Nephron (organoid): ENCODE measurements at regions not wholly inside any gene's neighbourhood (a gene's known extent, or its start where the extent isn't known, plus 50 kb on each side); places are given as distances from the start of the nearest gene placed in this dataset.

ENCODE experiments used
- H3K27ac Mint-ChIP-seq, 3 experiments: 2 replicates each; pipeline ENCODE4 v1.8.0; 2020; ENCODE audit warnings: mixed read lengths in 3 of 3, mild to moderate bottlenecking in 2 of 3, moderate library complexity in 1 of 3
- H3K27me3 Mint-ChIP-seq: 2 replicates; pipeline ENCODE4 v1.8.0; 2021; ENCODE audit warnings: low read depth, mild to moderate bottlenecking, moderate library complexity, mixed read lengths
- H3K36me3 Mint-ChIP-seq: 2 replicates; pipeline ENCODE4 v1.8.0; 2020; ENCODE audit warnings: low read depth, mixed read lengths
- H3K4me1 Mint-ChIP-seq: 2 replicates; pipeline ENCODE4 v1.8.0; 2020; ENCODE audit warnings: mixed read lengths
- H3K4me3 Mint-ChIP-seq, 3 experiments: 2 replicates each; pipeline ENCODE4 v1.8.0; 2020; ENCODE audit warnings: mild to moderate bottlenecking in 3 of 3, mixed read lengths in 3 of 3, moderate library complexity in 2 of 3
- H3K9me3 Mint-ChIP-seq: 2 replicates; pipeline ENCODE4 v1.8.0; 2020; ENCODE audit warnings: mixed read lengths
- CTCF ChIP-seq, 3 experiments: fragments of 200-600 bp; sonication (generic); IDR thresholded peaks; one replicate each; pipeline ENCODE4 v1.5.0; 2021; ENCODE audit warnings: antibody characterized with exemption in 3 of 3; ENCODE audit not compliant: unreplicated experiment in 3 of 3

GRCh38 chr11:37957717-37958116, 1359.7 kb upstream of the RAG2 start:
- TF ChIP-seq CTCF (IDR thresholded peaks at IDR 0.05; ENCODE audit: unreplicated experiment in 3 of 3): no peak
- Mint-ChIP-seq H3K27ac (no peak overlapping the region), H3K4me3 (no peak overlapping the region), H3K4me1 (no peaks in the 10 kb centered on the region), H3K36me3 (peaks cover 8% of the 10 kb centered on the region), H3K9me3 (peaks cover 34% of the 10 kb centered on the region), H3K27me3 (no peaks in the 10 kb centered on the region)

DNA sequence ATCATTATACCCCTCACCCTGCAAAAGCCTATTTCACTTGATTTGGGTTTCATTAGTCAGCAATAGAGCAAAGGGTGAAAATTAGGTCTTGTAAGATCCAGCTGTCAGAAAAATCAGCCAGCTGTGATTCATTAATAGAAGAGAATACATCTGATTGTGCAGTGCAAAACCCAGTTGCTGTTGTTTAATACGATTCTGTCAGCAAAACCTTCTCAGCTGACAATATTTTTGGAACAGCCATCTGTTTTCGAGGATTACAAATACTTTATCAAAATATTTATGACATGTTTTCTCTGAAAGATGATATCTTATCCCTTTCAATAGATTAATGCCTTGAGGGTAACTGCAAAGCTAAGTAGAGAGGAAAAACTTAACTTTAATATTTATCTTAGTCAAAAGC, 1354.0 kb upstream of the RAG2 start:
- Mint-ChIP-seq H3K4me1 (peaks cover 9% of the 10 kb centered on the region), H3K27me3 (no peaks in the 10 kb centered on the region), H3K9me3 (peaks cover 10% of the 10 kb centered on the region), H3K27ac (peak overlapping the region; percentile 51 to 86 (median 61)), H3K4me3 (no peak overlapping the region), H3K36me3 (no peaks in the 10 kb centered on the region)
- no peak for TF ChIP-seq CTCF (IDR thresholded peaks at IDR 0.05; ENCODE audit: unreplicated experiment in 3 of 3)

DNA sequence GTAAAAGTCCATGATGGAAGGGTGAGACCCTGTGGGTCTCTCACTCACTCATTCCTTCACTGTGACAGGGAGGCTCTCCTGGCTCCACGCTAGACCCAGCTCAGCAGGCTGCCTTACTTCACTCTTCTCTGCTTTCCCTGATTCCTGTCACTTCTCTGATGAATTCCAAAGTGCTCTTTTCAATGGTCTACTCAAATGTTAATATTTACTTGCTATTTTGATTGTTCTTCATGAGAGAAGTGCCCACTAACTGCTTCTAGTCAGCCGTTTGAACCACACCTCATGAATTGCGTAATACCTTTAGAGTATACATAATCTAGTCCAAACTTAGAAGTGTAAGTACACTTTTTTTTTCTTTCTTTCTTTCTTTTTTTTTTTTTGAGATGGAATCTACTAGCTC, 1350.2 kb upstream of the RAG2 start:
- Mint-ChIP-seq H3K4me1 (peaks cover 9% of the 10 kb centered on the region), H3K27me3 (no peaks in the 10 kb centered on the region), H3K36me3 (peaks cover 10% of the 10 kb centered on the region), H3K4me3 (no peak overlapping the region), H3K27ac (no peak overlapping the region), H3K9me3 (peaks cover 22% of the 10 kb centered on the region)
- no peak for TF ChIP-seq CTCF (IDR thresholded peaks at IDR 0.05; ENCODE audit: unreplicated experiment in 3 of 3)

- peaks cover 25% of the 10 kb centered on the region for H3K9me3 Mint-ChIP-seq
Measured at GRCh38 chr11:37947821-37948220, 1349.8 kb upstream of the RAG2 start.

GRCh38 chr11:37946155-37946766, 1348.2 kb upstream of the RAG2 start:
- Mint-ChIP-seq H3K27me3 (no peaks in the 10 kb centered on the region), H3K36me3 (peaks cover 10% of the 10 kb centered on the region), H3K4me3 (no peak overlapping the region), H3K4me1 (peaks cover 1% of the 10 kb centered on the region), H3K27ac (no peak overlapping the region), H3K9me3 (peaks cover 34% of the 10 kb centered on the region)
- peak; percentile 42 to 53 (median 43) for TF ChIP-seq CTCF (IDR thresholded peaks at IDR 0.05; ENCODE audit: unreplicated experiment in 3 of 3)

More at GRCh38 chr11:37947821-37948220, 1349.8 kb upstream of the RAG2 start:
- H3K4me3 Mint-ChIP-seq: no peak overlapping the region
- peaks cover 9% of the 10 kb centered on the region for H3K4me1 Mint-ChIP-seq
- H3K27me3 Mint-ChIP-seq: no peaks in the 10 kb centered on the region
- H3K36me3 Mint-ChIP-seq: peaks cover 10% of the 10 kb centered on the region
- no peak for TF ChIP-seq CTCF (IDR thresholded peaks at IDR 0.05; ENCODE audit: unreplicated experiment in 3 of 3)
- H3K27ac Mint-ChIP-seq: no peak overlapping the region

- Mint-ChIP-seq H3K27ac (no peak overlapping the region), H3K9me3 (peaks cover 36% of the 10 kb centered on the region), H3K4me1 (no peaks in the 10 kb centered on the region), H3K4me3 (no peak overlapping the region), H3K27me3 (no peaks in the 10 kb centered on the region), H3K36me3 (peaks cover 10% of the 10 kb centered on the region)
- no peak for TF ChIP-seq CTCF (IDR thresholded peaks at IDR 0.05; ENCODE audit: unreplicated experiment in 3 of 3)
Measured at GRCh38 chr11:37942081-37942480, 1344.0 kb upstream of the RAG2 start.
